GM23338 (cell line): ENCODE measurements at regions not wholly inside any gene's neighbourhood (a gene's known extent, or its start where the extent isn't known, plus 50 kb on each side); places are given as distances from the start of the nearest gene placed in this dataset.

Experiments used
- ATAC-seq: fragments of 200-7000 bp; cut with Tn5 transposase; 3 replicates; pipeline ENCODE4 v1.9.1; 2020
- DNase-seq: peaks from one replicate; pipeline ENCODE4 v3.0.0-alpha.2; 2015; ENCODE audit warnings: low spot score
- H2AFZ ChIP-seq: fragments of 200-600 bp; sonication (generic); 2 replicates; pipeline ENCODE4 v1.8.0; 2016; ENCODE audit warnings: antibody characterized with exemption, mild to moderate bottlenecking, moderate library complexity
- H3F3A ChIP-seq: fragments of 200-600 bp; sonication (generic); replicated peaks from 2 replicates; pipeline ENCODE4 v1.8.0; 2017; ENCODE audit warnings: antibody characterized with exemption, mixed run types, low read depth
- H3K27ac ChIP-seq: fragments of 200-600 bp; sonication (generic); 2 replicates; pipeline ENCODE4 v1.6.1; 2016; ENCODE audit warnings: low read depth
- H3K27me3 ChIP-seq: fragments of 200-600 bp; sonication (generic); 2 replicates; pipeline ENCODE4 v1.8.0; 2016; ENCODE audit warnings: mild to moderate bottlenecking, mixed run types, moderate library complexity; ENCODE audit not compliant: insufficient read depth
- H3K36me3 ChIP-seq: fragments of 200-600 bp; sonication (generic); 2 replicates; pipeline ENCODE4 v1.8.0; 2016; ENCODE audit warnings: mild to moderate bottlenecking; ENCODE audit not compliant: insufficient read depth
- H3K4me1 ChIP-seq: fragments of 200-600 bp; sonication (generic); 2 replicates; pipeline ENCODE4 v1.8.0; 2016; ENCODE audit warnings: mild to moderate bottlenecking, moderate library complexity; ENCODE audit not compliant: insufficient read depth
- H3K4me2 ChIP-seq: fragments of 200-600 bp; sonication (generic); 2 replicates; pipeline ENCODE4 v1.7.1; 2017; ENCODE audit warnings: mixed run types
- H3K4me3 ChIP-seq: fragments of 200-600 bp; sonication (generic); 2 replicates; pipeline ENCODE4 v1.6.1; 2016; ENCODE audit warnings: mixed run types
- H3K79me2 ChIP-seq: fragments of 200-600 bp; sonication (generic); replicated peaks from 2 replicates; pipeline ENCODE4 v1.8.0; 2017; ENCODE audit warnings: mild to moderate bottlenecking; ENCODE audit not compliant: insufficient read depth
- H3K9me2 ChIP-seq: fragments of 200-600 bp; sonication (generic); 2 replicates; pipeline ENCODE4 v1.8.0; 2017; ENCODE audit not compliant: insufficient read depth
- H4K20me1 ChIP-seq: fragments of 200-600 bp; sonication (generic); replicated peaks from 2 replicates; pipeline ENCODE4 v1.8.0; 2017; ENCODE audit warnings: mild to moderate bottlenecking; ENCODE audit not compliant: insufficient read depth
- H3K27ac Mint-ChIP-seq: 2 replicates; pipeline ENCODE4 v1.8.0; 2020; ENCODE audit warnings: inconsistent platforms, mild to moderate bottlenecking, moderate library complexity, mixed read lengths
- H3K27me3 Mint-ChIP-seq: 3 replicates; pipeline ENCODE4 v1.8.0; 2022; ENCODE audit warnings: low read depth, mild to moderate bottlenecking, moderate library complexity, mixed read lengths, inconsistent platforms; ENCODE audit not compliant: insufficient read depth, poor library complexity
- H3K36me3 Mint-ChIP-seq: 3 replicates; pipeline ENCODE4 v1.8.0; 2021; ENCODE audit warnings: low read depth, mild to moderate bottlenecking, inconsistent platforms, moderate library complexity, mixed read lengths
- H3K4me1 Mint-ChIP-seq: 3 replicates; pipeline ENCODE4 v1.8.0; 2020; ENCODE audit warnings: mild to moderate bottlenecking, inconsistent platforms, mixed read lengths
- H3K4me3 Mint-ChIP-seq: 3 replicates; pipeline ENCODE4 v1.8.0; 2021; ENCODE audit warnings: moderate library complexity, mild to moderate bottlenecking, inconsistent platforms, mixed read lengths
- H3K9me3 Mint-ChIP-seq: 3 replicates; pipeline ENCODE4 v1.8.0; 2020; ENCODE audit warnings: moderate library complexity, mild to moderate bottlenecking, inconsistent platforms, mixed read lengths
- CTCF ChIP-seq, 2 experiments: fragments of 200-600 bp in 1 of 2; sonication (generic) in 1 of 2; conservative IDR thresholded peaks; 2 replicates each; pipeline versions ENCODE4 v1.5.1 to v1.6.1; 2016 to 2017; ENCODE audit warnings: antibody characterized with exemption in 2 of 2, low read depth in 2 of 2, mild to moderate bottlenecking in 2 of 2, moderate library complexity in 1 of 2
- EZH2 ChIP-seq: fragments of 200-600 bp; sonication (generic); IDR thresholded peaks from one replicate; pipeline ENCODE4 v1.8.0; 2017; ENCODE audit warnings: antibody characterized with exemption, mild to moderate bottlenecking, low read depth; ENCODE audit not compliant: unreplicated experiment
- JUNB ChIP-seq: IDR thresholded peaks from one replicate; pipeline ENCODE4 v1.6.1; 2016; ENCODE audit warnings: antibody characterized with exemption; ENCODE audit not compliant: unreplicated experiment
- NANOG ChIP-seq: IDR thresholded peaks from 2 replicates; pipeline ENCODE4 v1.6.1; 2016; ENCODE audit warnings: antibody characterized with exemption, borderline replicate concordance
- POLR2AphosphoS5 ChIP-seq: IDR thresholded peaks from 2 replicates; pipeline ENCODE4 v1.6.1; 2016; ENCODE audit warnings: antibody characterized with exemption, low read depth
- REST ChIP-seq: IDR thresholded peaks from one replicate; pipeline ENCODE4 v1.6.1; 2018; ENCODE audit warnings: antibody characterized with exemption; ENCODE audit not compliant: unreplicated experiment
- ZNF114 ChIP-seq: fragments of 250-450 bp; sonication (Bioruptor Pico); IDR thresholded peaks from 2 replicates; pipeline ENCODE4 v1.5.0; 2020; ENCODE audit warnings: mild to moderate bottlenecking, moderate library complexity
- ZNF462 ChIP-seq: fragments of 250-450 bp; sonication (Bioruptor Pico); IDR thresholded peaks from 2 replicates; pipeline ENCODE4 v1.5.0; 2020; ENCODE audit warnings: mild to moderate bottlenecking, moderate library complexity

GRCh38 chr1:218656301-218657037, 311.3 kb downstream of the TGFB2 start (continued):
- no peak for TF ChIP-seq ZNF462 (CRISPR knock-in tag)
- TF ChIP-seq ZNF114 = no peak

- H3K4me3 ChIP-seq = no peak overlapping the region
- Mint-ChIP-seq H3K27ac (no peak overlapping the region), H3K36me3 (no peaks in the 10 kb centered on the region), H3K4me1 (peaks cover 4% of the 10 kb centered on the region; the same call in 2 of the 3 replicates), H3K4me3 (no peak overlapping the region), H3K27me3 (no peaks in the 10 kb centered on the region), H3K9me3 (no peaks in the 10 kb centered on the region)
- no peaks in the 10 kb centered on the region for H3K79me2 ChIP-seq
- no peaks in the 10 kb centered on the region for H3K27me3 ChIP-seq
- no peaks in the 10 kb centered on the region for H3K36me3 ChIP-seq
- DNase-seq (no peak), ATAC-seq (no peak)
- H2AFZ ChIP-seq = no peak overlapping the region
- no peak overlapping the region for H3K27ac ChIP-seq
- H3K9me2 ChIP-seq = no peaks in the 10 kb centered on the region
- H3F3A ChIP-seq = no peaks in the 10 kb centered on the region
- no peak overlapping the region for H3K4me2 ChIP-seq
- no peaks in the 10 kb centered on the region for H3K4me1 ChIP-seq
- H4K20me1 ChIP-seq = no peaks in the 10 kb centered on the region
- TF ChIP-seq CTCF (conservative IDR thresholded peaks at IDR 0.05; ENCODE audit: low read depth in 2 of 2) (no peak), POLR2AphosphoS5 (no peak), EZH2 (no peak), REST (no peak), NANOG (no peak), ZNF114 (no peak), JUNB (no peak)
These were observed 313.1 kb downstream of the TGFB2 start for GRCh38 chr1:218658269-218658668.
